ENCODE measurements at regions not wholly inside any gene's neighbourhood (a gene's known extent, or its start where the extent isn't known, plus 50 kb on each side); places are given as distances from the start of the nearest gene placed in this dataset.

DNA sequence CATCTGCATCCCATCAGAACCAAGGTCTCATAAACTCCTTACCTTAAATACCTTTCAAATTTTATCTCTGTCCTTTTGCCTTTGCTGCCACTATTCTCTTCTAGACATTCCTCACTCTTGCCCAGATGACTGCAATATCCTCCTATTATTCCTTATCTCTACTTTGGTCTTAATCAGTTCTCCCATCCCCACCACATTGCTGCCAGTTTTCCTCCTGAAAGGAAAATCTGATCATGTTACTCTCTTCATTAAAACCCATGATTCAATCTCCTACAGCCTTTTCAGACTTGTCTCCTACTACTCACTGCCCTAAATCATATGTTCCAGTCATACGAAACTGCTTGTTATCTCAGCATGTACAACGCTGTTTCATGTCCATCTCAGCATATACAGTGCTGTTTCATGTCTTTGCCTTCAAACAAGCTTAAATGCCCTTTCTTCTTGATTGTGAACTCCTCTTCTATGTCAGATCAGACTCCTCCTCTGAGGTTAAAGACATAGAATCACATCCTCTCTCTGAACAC is 152.6 kb upstream of the FST start:
- CTCF ChIA-PET: no interaction called here
- Histone ChIP-seq H3K4me2 (ENCODE audit: low read length) (no peak overlapping the region), H2AFZ (ENCODE audit: low read length) (no peak overlapping the region), H3K9ac (ENCODE audit: low read length) (no peak overlapping the region), H3K4me1 (ENCODE audit: insufficient read depth, low read length) (peaks cover 44% of the 10 kb centered on the region), H3K9me2 (replicated peaks; ENCODE audit: low read length) (no peaks in the 10 kb centered on the region), H3K27ac (ENCODE audit: low read length) (no peak overlapping the region), H3K4me3 (ENCODE audit: low read length) (no peak overlapping the region), H3F3A (ENCODE audit: low read length, unreplicated experiment) (peaks cover 12% of the 10 kb centered on the region), H3K9me3 (ENCODE audit: low read length) (no peaks in the 10 kb centered on the region), H3K79me2 (ENCODE audit: low read length) (no peaks in the 10 kb centered on the region), H4K20me1 (ENCODE audit: low read length) (no peaks in the 10 kb centered on the region), H3K27me3 (ENCODE audit: low read length) (no peaks in the 10 kb centered on the region), H3K36me3 (ENCODE audit: low read depth, low read length) (no peaks in the 10 kb centered on the region)
- no peak for TF ChIP-seq EZH2 (IDR thresholded peaks at IDR 0.05; ENCODE audit: low read length, unreplicated experiment)
- TF ChIP-seq CTCF (conservative IDR thresholded peaks at IDR 0.05; ENCODE audit: low read depth, low read length): no peak
- no peak for TF ChIP-seq EZH2phosphoT487 (IDR thresholded peaks at IDR 0.05; ENCODE audit: borderline replicate concordance, low read length)
- ATAC-seq (no peak), DNase-seq (no peak)
- BruUV-seq (replicated peaks): no TSS peak
- intact Hi-C loops (cut with micrococcal nuclease): no loop called here
- POLR2A ChIA-PET (ENCODE audit: unreplicated experiment): no interaction called here

DNA sequence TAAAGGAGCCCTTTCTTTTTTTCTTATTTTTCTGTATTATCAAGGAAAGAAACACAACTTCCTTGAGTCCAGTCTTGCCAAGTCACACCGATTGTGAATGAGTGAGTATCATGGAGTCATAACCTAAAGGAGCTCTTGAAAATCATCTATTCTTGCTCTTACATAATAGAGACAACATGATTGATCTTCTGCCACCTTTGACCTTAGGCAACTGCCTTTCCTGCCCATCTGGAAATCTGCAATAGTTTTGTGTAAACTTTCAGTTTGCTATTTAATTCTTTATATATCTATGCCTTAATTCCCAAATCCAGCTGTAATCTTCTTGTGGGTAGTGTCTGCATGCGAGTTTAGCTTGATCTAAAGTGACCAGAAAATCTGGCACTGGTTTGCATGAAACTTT is 149.9 kb upstream of the FST start:
- intact Hi-C loops (cut with micrococcal nuclease): no loop called here
- Histone ChIP-seq H4K20me1 (ENCODE audit: low read length) (no peaks in the 10 kb centered on the region), H3F3A (ENCODE audit: low read length, unreplicated experiment) (peaks cover 23% of the 10 kb centered on the region), H3K9me2 (replicated peaks; ENCODE audit: low read length) (no peaks in the 10 kb centered on the region), H3K9ac (ENCODE audit: low read length) (no peak overlapping the region), H3K27me3 (ENCODE audit: low read length) (no peaks in the 10 kb centered on the region), H3K27ac (ENCODE audit: low read length) (peak overlapping the region; percentile 100), H3K79me2 (ENCODE audit: low read length) (no peaks in the 10 kb centered on the region), H3K36me3 (ENCODE audit: low read depth, low read length) (no peaks in the 10 kb centered on the region), H3K9me3 (ENCODE audit: low read length) (no peaks in the 10 kb centered on the region), H3K4me3 (ENCODE audit: low read length) (no peak overlapping the region), H3K4me2 (ENCODE audit: low read length) (no peak overlapping the region), H2AFZ (ENCODE audit: low read length) (no peak overlapping the region), H3K4me1 (ENCODE audit: insufficient read depth, low read length) (peaks cover 47% of the 10 kb centered on the region)
- DNase-seq (no peak), ATAC-seq (no peak)
- ChIA-PET POLR2A (ENCODE audit: unreplicated experiment) (no interaction called here), CTCF (no interaction called here)
- TF ChIP-seq EZH2phosphoT487 (IDR thresholded peaks at IDR 0.05; ENCODE audit: borderline replicate concordance, low read length): no peak
- TF ChIP-seq CTCF (conservative IDR thresholded peaks at IDR 0.05; ENCODE audit: low read depth, low read length): no peak
- no peak for TF ChIP-seq EZH2 (IDR thresholded peaks at IDR 0.05; ENCODE audit: low read length, unreplicated experiment)
- BruUV-seq (replicated peaks): no TSS peak

- Histone ChIP-seq H4K20me1 (ENCODE audit: low read length) (no peaks in the 10 kb centered on the region), H3K4me1 (ENCODE audit: insufficient read depth, low read length) (peaks cover 53% of the 10 kb centered on the region), H3K79me2 (ENCODE audit: low read length) (no peaks in the 10 kb centered on the region), H3K9ac (ENCODE audit: low read length) (peak overlapping the region; percentile 82), H3K4me2 (ENCODE audit: low read length) (peak overlapping the region; percentile 46; the same call in 1 of the 2 replicates), H3K27ac (ENCODE audit: low read length) (peak overlapping the region; percentile 100), H3K36me3 (ENCODE audit: low read depth, low read length) (no peaks in the 10 kb centered on the region), H2AFZ (ENCODE audit: low read length) (no peak overlapping the region), H3K9me2 (replicated peaks; ENCODE audit: low read length) (no peaks in the 10 kb centered on the region), H3F3A (ENCODE audit: low read length, unreplicated experiment) (peaks cover 23% of the 10 kb centered on the region), H3K9me3 (ENCODE audit: low read length) (no peaks in the 10 kb centered on the region), H3K27me3 (ENCODE audit: low read length) (no peaks in the 10 kb centered on the region), H3K4me3 (ENCODE audit: low read length) (no peak overlapping the region)
- ChIA-PET CTCF (no interaction called here), POLR2A (ENCODE audit: unreplicated experiment) (no interaction called here)
- intact Hi-C loops (cut with micrococcal nuclease): no loop called here
- BruUV-seq (replicated peaks): no TSS peak
- DNase-seq (peak; percentile 74), ATAC-seq (peak; percentile 27; the same call in 1 of the 2 replicates)
- TF ChIP-seq EZH2phosphoT487 (IDR thresholded peaks at IDR 0.05; ENCODE audit: borderline replicate concordance, low read length) (no peak), CTCF (conservative IDR thresholded peaks at IDR 0.05; ENCODE audit: low read depth, low read length) (no peak), EZH2 (IDR thresholded peaks at IDR 0.05; ENCODE audit: low read length, unreplicated experiment) (no peak)
These were observed 149.0 kb upstream of the FST start for GRCh38 chr5:53331463-53331862.

Measured in PC-3 (cell line).